GM12872 (cell line): ENCODE measurements at regions not wholly inside any gene's neighbourhood (a gene's known extent, or its start where the extent isn't known, plus 50 kb on each side); places are given as distances from the start of the nearest gene placed in this dataset.
A peak's percentile ranks its signal among the peaks of the same experiment; 100 is the strongest.

Experiments
- TF ChIP-seq, protein P1 (sequence below): IDR thresholded peaks from 3 replicates; pipeline ENCODE4 v1.5.1; 2011; ENCODE audit warnings: low read depth, mild to moderate bottlenecking, low read length, moderate library complexity; ENCODE audit not compliant: insufficient read depth

DNA sequence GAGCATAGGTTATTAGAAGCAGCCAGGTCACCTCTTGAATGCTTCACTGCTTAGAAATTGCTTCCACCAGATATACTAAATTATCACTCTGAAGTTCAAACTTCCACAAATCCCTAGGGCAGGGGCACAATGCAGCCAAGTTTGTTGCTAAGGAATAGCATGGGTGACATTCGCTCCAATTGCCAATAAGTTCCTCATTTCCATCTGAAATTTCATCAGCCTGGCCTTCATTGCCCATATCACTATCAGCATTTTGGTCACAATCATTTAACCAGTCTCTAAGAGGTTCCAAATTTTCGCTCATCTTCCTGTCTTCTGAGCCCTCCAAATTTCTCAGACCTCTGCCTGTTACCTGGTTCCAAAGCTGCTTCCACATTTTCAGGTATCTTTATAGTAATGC lies 356.1 kb downstream of the DAD1 start:
- TF ChIP-seq, protein P1, sequence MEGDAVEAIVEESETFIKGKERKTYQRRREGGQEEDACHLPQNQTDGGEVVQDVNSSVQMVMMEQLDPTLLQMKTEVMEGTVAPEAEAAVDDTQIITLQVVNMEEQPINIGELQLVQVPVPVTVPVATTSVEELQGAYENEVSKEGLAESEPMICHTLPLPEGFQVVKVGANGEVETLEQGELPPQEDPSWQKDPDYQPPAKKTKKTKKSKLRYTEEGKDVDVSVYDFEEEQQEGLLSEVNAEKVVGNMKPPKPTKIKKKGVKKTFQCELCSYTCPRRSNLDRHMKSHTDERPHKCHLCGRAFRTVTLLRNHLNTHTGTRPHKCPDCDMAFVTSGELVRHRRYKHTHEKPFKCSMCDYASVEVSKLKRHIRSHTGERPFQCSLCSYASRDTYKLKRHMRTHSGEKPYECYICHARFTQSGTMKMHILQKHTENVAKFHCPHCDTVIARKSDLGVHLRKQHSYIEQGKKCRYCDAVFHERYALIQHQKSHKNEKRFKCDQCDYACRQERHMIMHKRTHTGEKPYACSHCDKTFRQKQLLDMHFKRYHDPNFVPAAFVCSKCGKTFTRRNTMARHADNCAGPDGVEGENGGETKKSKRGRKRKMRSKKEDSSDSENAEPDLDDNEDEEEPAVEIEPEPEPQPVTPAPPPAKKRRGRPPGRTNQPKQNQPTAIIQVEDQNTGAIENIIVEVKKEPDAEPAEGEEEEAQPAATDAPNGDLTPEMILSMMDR, result no peak

DNA sequence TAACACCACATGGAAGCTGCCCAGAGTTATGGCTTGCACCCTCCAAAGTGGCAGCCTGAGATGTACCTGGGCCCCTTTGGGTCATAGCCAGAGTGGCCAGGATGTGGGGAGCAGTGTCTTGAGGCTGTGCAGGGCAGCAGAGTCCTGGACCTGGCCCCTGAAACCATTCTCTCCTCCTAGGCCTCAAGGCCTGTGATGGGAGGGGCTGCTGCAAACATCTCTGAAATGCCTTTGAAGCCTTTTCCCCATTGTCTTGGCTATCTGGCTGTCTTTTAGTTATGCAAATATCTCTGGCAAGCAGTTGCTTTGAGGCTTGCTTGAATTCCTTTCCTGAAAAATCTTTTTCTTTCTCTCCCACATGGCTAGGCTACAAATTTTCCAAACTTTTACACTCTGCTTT lies 356.5 kb downstream of the DAD1 start:
- TF ChIP-seq, protein P1, result no peak

DNA sequence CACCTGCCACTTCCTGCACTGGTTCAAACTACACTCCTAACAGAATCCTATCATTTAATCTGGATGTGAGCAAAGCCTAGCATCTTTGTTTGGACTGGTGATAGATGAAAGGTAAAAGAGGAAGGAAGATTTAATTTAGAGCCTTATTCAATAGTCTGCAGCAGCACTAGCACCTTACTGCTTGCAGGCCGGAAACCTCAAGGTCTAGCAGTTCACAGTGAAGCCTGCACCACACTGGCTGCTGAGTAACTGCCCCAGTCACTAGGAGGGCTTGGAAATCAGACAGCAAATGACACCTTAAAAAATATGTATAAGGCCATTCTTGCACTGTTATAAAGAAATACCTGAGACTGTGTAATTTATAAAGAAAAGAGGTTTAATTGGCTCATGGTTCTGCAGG lies 358.0 kb downstream of the DAD1 start:
- TF ChIP-seq, protein P1, result no peak

DNA sequence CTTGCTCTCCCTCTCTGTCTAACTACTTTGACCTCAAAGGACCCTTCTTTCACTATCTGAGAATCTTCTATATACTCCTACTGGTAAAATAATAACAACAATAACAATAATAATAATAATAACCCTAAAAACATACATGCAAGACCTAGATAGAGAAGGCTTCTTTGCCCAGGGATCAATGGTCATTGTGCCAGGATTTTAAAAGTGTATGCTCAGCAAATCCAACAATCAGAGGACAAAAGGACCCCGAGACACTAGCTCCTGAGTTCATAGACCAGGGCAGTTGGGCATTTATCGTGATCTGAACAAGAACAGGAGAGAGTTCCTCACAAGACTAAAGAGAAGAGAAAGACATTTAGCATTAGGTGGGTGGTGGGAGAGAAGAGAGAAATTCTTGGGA lies 358.5 kb downstream of the DAD1 start:
- TF ChIP-seq, protein P1, result no peak

DNA sequence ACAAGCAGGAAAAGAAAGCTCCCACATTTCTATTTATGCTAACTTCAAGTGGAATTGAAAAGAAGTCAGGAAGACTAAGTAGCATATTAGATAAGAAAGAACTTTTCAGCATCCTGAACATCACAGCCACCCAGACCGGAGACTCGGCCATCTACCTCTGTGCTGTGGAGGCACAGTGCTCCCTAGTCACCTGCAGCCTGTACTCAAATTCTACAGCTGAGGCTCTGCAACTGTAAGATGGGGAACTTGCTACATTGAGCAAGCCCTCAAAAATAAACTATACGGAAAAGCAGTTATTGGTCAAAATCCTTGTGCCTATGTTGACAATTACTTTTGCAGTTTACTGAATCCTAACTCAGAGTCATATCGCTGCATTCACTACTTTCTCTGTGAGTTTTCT lies 361.9 kb downstream of the DAD1 start:
- TF ChIP-seq, protein P1, result no peak

DNA sequence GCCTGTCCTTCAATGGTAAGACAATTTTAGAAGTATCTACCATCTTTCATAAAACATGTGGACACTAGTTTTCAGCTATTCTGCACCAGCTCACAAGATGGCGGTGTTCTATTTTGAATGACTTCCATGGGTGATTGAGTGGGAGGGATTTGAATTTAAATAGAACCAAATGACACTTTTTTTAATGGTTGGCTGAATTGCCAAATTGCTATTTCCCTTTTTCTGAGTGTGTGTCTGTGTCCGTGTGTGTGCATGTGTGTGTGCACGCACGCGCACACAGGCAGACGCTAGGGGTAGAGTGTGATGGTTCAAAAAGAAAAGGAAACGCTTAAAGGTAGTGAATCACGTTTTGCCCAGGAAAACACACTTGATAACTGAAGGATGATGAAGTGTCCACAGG lies 362.6 kb downstream of the DAD1 start:
- TF ChIP-seq, protein P1, result 0 out of 3 replicates have a peak, but pooled peaks have one; percentile 16

DNA sequence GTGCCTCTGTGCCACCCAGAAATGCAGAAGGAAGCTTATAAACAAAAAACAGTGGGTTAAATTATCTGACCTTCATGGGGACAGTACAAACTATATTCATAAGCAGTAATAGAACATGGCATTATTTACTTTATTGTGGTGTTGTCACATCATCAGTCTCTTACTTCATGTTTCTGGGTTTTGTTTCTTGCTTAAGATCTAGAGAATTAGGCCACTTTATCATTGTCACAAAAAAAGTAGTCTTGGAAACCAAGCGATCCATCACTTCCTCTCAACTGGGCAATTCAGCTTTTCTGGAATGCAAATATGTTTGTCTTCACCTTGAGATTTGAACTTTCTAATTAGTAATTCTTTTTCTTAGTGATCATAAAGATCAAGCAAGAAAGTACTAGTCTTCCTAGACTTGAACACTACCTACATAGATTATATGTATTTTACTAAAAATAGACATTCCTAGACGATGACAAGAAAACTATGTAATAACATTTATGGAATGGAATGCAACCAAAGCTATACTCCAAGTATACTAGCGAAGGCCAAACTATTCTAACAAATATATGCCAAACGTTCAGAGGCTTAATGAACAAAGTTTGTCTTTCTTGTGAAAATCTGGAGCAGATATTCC lies 363.4 kb downstream of the DAD1 start:
- TF ChIP-seq, protein P1, result no peak
